Choroid plexus epithelial cell (primary cell): ENCODE measurements at regions not wholly inside any gene's neighbourhood (a gene's known extent, or its start where the extent isn't known, plus 50 kb on each side); places are given as distances from the start of the nearest gene placed in this dataset.

Experiments
- DNase-seq: peaks from one replicate; pipeline ENCODE4 v3.0.0-alpha.2; 2010; ENCODE audit warnings: low read depth
- H3K4me3 ChIP-seq: 2 replicates; pipeline ENCODE4 v1.5.1; 2011; ENCODE audit warnings: low read depth, mild to moderate bottlenecking, control low read depth, low read length, moderate library complexity
- CTCF ChIP-seq: conservative IDR thresholded peaks from 2 replicates; pipeline ENCODE4 v1.5.1; 2011; ENCODE audit warnings: low read depth, mild to moderate bottlenecking, control low read depth, inconsistent platforms, low read length, moderate library complexity

GRCh38 chr6:41404182-41404845 is 68.9 kb downstream of the NCR2 start:
- no peak for DNase-seq
- H3K4me3 ChIP-seq, result no peak overlapping the region
- TF ChIP-seq CTCF, result no peak

GRCh38 chr6:41405941-41406727 is 70.7 kb downstream of the NCR2 start:
- no peak overlapping the region for H3K4me3 ChIP-seq
- no peak for DNase-seq
- TF ChIP-seq CTCF, result no peak

- DNase-seq, result no peak
- no peak for TF ChIP-seq CTCF
Measured at GRCh38 chr6:41406728-41407489, 71.5 kb downstream of the NCR2 start.

GRCh38 chr6:41408576-41408975 is 73.2 kb downstream of the NCR2 start:
- DNase-seq, result no peak
- TF ChIP-seq CTCF, result no peak
- H3K4me3 ChIP-seq, result no peak overlapping the region

More at GRCh38 chr6:41406728-41407489, 71.5 kb downstream of the NCR2 start:
- no peak overlapping the region for H3K4me3 ChIP-seq

- TF ChIP-seq CTCF, result no peak
- H3K4me3 ChIP-seq, result no peak overlapping the region
- no peak for DNase-seq
Measured at GRCh38 chr6:41408982-41409381, 73.6 kb downstream of the NCR2 start.

- H3K4me3 ChIP-seq, result no peak overlapping the region
- no peak for DNase-seq
Measured at GRCh38 chr6:41409489-41409888, 74.1 kb downstream of the NCR2 start.

More at GRCh38 chr6:41409489-41409888, 74.1 kb downstream of the NCR2 start:
- no peak for TF ChIP-seq CTCF
